ENCODE measurements at regions not wholly inside any gene's neighbourhood (a gene's known extent, or its start where the extent isn't known, plus 50 kb on each side); places are given as distances from the start of the nearest gene placed in this dataset.

DNA sequence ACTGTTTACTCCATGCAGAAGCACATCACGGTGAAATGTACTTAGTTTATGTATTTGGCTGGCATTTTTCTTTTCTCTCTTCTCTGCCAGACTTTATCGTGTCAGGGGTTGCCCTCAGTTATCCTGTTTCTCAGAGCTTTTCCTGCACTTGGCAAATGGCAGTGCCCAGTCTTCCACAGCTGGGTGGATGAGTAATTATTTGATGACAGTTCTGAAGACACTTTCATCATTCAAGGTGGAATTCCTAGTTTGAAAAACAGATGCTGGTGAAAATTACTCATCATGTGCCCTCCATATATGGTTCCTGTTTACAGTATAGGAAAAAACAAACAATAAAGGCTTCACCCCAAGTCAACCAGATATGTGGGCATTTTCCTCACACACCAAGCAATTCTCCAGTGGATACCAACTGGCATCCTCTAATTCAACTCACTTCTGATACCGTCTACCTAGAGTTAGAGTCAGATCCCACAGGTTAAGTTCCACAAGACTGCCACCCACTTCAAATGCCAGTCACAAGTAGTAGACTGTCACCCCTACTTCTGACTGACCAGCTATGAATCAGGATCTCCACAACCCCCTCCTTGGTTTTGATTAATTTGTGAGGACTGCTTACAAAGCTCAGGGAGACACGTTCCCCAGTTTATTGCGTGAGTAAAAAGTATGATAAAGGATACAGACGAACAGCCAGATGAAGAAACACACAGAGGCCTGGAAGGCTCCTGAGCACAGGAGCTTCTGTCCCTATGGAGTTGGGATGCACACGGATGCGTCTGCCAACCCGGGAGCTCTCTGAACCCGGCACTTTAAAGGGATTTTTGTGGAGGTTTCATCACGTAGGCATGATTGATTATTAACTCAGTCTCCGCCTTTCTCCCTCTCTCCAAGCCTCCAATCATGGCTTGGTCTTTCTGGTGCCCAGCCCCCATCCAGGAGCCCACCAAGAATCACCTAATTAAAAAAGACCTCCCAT is 72.9 kb downstream of the CLDN34 start (continued):
- TF ChIP-seq, protein P1, sequence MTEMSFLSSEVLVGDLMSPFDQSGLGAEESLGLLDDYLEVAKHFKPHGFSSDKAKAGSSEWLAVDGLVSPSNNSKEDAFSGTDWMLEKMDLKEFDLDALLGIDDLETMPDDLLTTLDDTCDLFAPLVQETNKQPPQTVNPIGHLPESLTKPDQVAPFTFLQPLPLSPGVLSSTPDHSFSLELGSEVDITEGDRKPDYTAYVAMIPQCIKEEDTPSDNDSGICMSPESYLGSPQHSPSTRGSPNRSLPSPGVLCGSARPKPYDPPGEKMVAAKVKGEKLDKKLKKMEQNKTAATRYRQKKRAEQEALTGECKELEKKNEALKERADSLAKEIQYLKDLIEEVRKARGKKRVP (CRISPR knock-in tag; IDR thresholded peaks at IDR 0.05): peak in 1 of 2 experiments; percentile 55; a peak in 1 of 4 replicates
- TF ChIP-seq ZNF124 (CRISPR knock-in tag; IDR thresholded peaks at IDR 0.05) (no peak), TCF7 (IDR thresholded peaks at IDR 0.05; ENCODE audit: low read depth) (peak; percentile 34; the same call in 1 of the 2 replicates)

DNA sequence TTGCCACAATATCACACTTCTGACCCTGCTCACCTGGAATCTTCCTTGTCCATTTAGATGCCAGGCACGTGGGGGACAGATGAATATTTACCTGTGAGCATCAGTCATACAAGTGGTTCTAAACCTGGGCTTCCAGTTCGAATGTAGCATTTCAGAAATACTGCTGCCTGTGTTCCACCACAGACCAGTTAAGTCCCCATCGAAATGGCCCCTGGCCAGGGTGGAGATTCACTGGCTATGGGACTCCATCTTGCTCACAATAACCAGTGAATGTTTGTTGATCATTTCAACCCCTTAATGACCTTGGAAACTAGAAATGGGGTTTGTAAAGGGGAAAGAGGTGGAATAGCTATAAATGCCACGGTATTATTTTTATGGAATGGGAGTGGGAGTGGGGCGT is 73.8 kb downstream of the CLDN34 start:
- CTCF ChIA-PET (ENCODE audit: low intra/inter-chr PET ratio, low total read pairs): no interaction called here
- TF ChIP-seq FOXA3 (CRISPR knock-in tag; IDR thresholded peaks at IDR 0.05): no peak
- no peak for TF ChIP-seq ADNP (CRISPR knock-in tag; IDR thresholded peaks at IDR 0.05)
- TF ChIP-seq POLR2A (IDR thresholded peaks at IDR 0.05; ENCODE audit: insufficient read depth in 1 of 2, low read depth in 2 of 2, low read length in 2 of 2): no peak
- TF ChIP-seq EEA1 (CRISPR knock-in tag; IDR thresholded peaks at IDR 0.05; ENCODE audit: borderline replicate concordance): no peak
- TF ChIP-seq NFRKB (IDR thresholded peaks at IDR 0.05): no peak
- TF ChIP-seq TGIF2 (CRISPR knock-in tag; IDR thresholded peaks at IDR 0.05): no peak
- no peak for TF ChIP-seq SNAPC2 (CRISPR knock-in tag; IDR thresholded peaks at IDR 0.05)
- TF ChIP-seq ZNF253 (CRISPR knock-in tag; IDR thresholded peaks at IDR 0.05; ENCODE audit: borderline replicate concordance): no peak
- 90% methylated on average over 5 of the region's 5 CpGs for WGBS (ENCODE audit: low lambda C conversion rate)
- H3K27ac ChIP-seq (ENCODE audit: extremely low read length, insufficient read depth, low read length): no peak overlapping the region
- DNase-seq (ENCODE audit: low spot score) (no peak), FAIRE-seq (peak; percentile 32), ATAC-seq (no peak)
- 0 out of 2 replicates have a peak overlapping the region, but pooled peaks have one; percentile 3 for H3K4me2 ChIP-seq (ENCODE audit: low read depth, low read length)
- in situ Hi-C loops (cut with HindIII; ENCODE audit: extremely low pct_ligation_motif_present, low pct_unique_long_range_greater_than_20kb): no loop called here
- H3K27me3 ChIP-seq (ENCODE audit: control insufficient read depth in 1 of 2, insufficient read depth in 2 of 2, low read length in 2 of 2): no peaks in the 10 kb centered on the region
- POLR2A ChIA-PET: interaction anchor here (1.0 to 1.5 kb wide), 2 partner anchors 23 to 36 kb away, joined by 3 to 4 read pairs; no protein-coding TSS in a partner anchor
- H2AFZ ChIP-seq (ENCODE audit: low read length): no peak overlapping the region
- H3K79me2 ChIP-seq (ENCODE audit: insufficient read depth, low read length): no peaks in the 10 kb centered on the region
- H3K4me3 ChIP-seq (replicated peaks in 1 of 3; ENCODE audit: insufficient read depth in 1 of 3, low read depth in 2 of 3, low read length in 3 of 3): no peak overlapping the region
- H3K9ac ChIP-seq (ENCODE audit: insufficient read depth, low read depth, low read length): no peak overlapping the region
- no peaks in the 10 kb centered on the region for H3K36me3 ChIP-seq (replicated peaks in 1 of 2; ENCODE audit: control insufficient read depth in 1 of 2, insufficient read depth in 2 of 2, low read length in 2 of 2)
- no TSS peak for BruUV-seq (replicated peaks)
- intact Hi-C loops (cut with micrococcal nuclease; ENCODE audit: unreplicated experiment): no loop called here
- H4K20me1 ChIP-seq (ENCODE audit: insufficient read depth, low read length): no peaks in the 10 kb centered on the region
- H3K4me1 ChIP-seq (ENCODE audit: insufficient read depth, low read length): peaks cover 35% of the 10 kb centered on the region
- no peaks in the 10 kb centered on the region for H3K9me3 ChIP-seq (ENCODE audit: low read length)
